GM19023 (cell line): ENCODE measurements at regions not wholly inside any gene's neighbourhood (a gene's known extent, or its start where the extent isn't known, plus 50 kb on each side); places are given as distances from the start of the nearest gene placed in this dataset.
"Not testable (repeated sequence)": the region's sequence is repeated elsewhere in the genome, so short reads cannot be mapped to it uniquely, and the experiment has no call there.

Source experiments
- ATAC-seq: cut with Tn5 transposase; IDR thresholded peaks from one replicate; pipeline ENCODE4 v1.9.1; 2021; ENCODE audit warnings: mild to moderate bottlenecking, moderate library complexity; ENCODE audit not compliant: unreplicated experiment

- ATAC-seq: no peak
Measured at GRCh38 chr7:25686493-25686892, 458.2 kb upstream of the NPVF start.

DNA sequence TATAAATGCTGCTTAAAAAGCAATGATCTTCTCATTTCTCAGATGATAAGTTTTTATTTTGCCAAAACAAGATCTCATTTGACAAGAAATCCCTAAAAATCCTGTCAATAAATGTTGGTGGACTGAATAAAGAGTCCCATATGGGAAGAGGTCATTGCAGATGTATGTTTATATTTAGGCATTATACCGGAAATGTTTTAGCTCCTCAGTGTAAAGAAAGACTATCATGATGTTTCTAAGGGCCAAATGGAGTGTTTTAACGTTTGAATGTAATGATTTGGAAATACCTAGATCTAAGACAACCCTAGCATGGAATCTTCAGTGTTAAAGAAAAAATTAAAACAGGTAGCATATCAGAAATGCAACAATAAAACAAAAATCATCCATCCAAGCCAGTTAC, 457.8 kb upstream of the NFE2L3 start:
- no peak for ATAC-seq

DNA sequence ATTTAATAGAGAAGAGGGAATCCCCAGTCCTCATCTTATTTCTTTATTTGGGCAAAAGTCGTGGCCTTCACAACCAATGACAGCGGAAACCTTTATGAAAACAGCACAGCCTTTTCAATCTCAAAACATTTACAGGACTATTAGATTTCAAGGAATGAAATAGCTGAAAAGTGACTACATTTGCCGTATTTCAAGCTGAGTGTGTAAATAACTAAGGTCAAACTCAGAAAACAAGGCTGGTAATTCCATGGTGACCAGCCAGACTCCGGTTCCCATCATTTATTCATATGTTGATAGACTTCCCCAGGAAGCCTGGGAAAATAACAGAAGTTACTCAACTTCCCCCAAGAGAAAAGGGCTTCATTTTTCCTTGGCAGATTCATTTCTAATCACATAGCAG, 457.3 kb upstream of the NFE2L3 start:
- no peak for ATAC-seq

DNA sequence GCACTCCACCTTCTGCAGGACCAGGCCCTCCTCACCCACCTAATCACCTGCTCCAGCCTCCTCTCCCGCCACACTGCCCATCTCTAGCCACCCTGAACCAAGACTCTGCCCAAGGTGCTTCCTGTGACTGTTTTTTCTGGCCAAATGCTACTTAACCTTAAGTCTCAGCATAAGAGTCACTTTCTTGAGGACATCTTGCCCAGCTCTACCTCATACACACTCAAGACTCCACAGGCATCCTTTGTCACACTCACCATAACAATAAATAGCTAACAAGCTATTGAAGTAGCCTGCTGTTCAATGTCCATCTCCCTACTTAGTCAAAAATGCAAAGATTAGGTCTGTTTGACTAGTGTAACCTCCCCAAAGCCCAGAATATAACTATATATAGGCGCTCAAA, 455.4 kb upstream of the NFE2L3 start:
- ATAC-seq: no peak

- ATAC-seq: no peak
Measured at GRCh38 chr7:25698451-25699113, 453.4 kb upstream of the NFE2L3 start.

DNA sequence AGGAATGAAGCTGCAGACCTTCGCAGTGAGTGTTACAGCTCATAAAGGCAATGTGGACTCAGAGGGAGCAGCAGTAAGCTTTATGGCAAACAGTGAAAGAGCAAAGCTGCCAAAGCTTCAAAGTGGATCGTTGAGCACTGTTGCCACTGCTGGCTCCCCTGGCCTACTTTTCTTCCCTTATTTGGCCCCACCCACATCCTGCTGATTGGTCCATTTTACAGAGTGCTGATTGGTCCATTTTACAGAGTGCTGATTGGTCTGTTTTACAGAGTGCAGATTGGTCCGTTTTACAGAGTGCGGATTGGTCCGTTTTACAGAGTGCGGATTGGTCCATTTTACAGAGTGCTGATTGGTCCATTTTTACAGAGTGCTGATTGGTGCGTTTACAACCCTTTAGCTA, 451.9 kb upstream of the NFE2L3 start:
- ATAC-seq: not testable (repeated sequence)

DNA sequence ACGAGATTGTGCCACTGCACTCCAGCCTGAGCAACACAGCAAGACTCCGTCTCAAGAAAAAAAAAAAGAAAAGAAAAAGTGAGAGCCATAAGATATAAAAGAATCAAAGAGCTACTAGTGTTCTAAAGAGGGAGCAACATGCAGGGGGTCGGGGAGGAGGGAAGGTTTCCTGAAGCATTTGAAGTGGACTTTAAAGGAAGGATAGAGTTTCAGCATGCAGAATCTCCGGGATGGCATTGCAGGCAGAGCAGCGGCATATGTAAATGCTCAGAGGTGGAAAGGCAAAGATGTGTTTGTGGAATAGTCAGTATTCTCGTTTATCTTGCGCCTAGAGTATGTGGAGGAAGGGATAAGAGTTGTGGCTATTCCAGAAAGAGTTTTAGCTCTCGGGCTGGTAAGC, 447.6 kb upstream of the NFE2L3 start:
- ATAC-seq: no peak

- no peak for ATAC-seq
Measured at GRCh38 chr7:25706764-25707163, 445.2 kb upstream of the NFE2L3 start.

GRCh38 chr7:25707768-25708620, 444.0 kb upstream of the NFE2L3 start:
- no peak for ATAC-seq

DNA sequence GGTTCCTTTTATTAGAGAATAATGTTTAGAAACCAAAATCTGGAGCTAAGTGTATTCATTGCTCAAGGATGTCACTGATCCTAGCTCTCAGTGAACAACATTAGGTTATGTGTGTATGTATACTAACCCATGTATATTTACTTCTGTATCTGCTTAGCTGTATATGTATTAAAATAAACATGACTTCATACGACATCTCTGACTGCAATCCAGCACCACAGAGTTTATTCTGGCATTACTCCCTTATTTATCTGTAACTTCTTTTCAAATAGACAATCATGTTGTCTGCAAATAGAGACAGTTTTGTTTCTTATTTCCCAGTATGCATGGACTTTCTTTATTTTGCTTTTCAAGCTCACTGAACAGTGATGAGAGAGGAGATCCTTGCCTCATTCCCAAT, 441.0 kb upstream of the NFE2L3 start:
- no peak for ATAC-seq

DNA sequence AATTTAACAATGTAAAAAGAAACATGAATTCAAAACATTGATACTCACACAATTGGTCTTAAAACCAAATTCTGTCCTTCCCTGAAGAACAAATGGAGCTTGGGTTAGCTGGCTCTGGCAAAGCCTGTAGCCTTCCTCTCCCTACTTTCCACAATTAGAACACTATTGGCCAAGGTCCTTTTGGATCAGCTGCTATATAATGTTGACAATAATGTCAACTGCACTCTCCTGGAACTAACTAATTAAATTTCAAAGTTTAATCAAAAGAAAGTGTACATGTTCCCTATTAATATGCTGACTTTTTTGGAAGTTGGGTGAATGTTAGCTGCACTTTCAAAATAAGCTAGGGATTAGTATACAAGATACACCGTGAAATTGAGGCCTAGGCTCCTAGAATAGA, 440.1 kb upstream of the NFE2L3 start:
- ATAC-seq: no peak

- no peak for ATAC-seq
Measured at GRCh38 chr7:25712500-25712899, 439.5 kb upstream of the NFE2L3 start.

DNA sequence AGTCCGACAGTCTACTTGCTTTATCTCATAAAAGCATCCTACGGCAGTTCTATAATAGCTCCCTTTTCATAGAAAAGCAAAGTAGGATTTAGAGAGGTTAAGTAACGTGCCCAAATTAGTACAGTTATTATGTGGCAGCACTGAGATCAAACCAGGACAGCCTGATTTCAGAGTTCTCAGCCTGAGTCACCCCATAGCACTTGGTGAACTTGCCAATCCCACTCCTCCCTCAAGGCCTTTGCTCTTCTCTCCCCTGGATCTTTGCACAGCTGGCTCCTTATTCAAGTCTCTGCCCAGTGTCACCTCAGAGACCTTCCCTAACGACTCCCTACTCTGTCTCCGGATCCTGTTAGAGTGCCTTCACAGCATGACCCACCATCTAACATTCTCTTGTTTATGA, 438.0 kb upstream of the NFE2L3 start:
- ATAC-seq: no peak

DNA sequence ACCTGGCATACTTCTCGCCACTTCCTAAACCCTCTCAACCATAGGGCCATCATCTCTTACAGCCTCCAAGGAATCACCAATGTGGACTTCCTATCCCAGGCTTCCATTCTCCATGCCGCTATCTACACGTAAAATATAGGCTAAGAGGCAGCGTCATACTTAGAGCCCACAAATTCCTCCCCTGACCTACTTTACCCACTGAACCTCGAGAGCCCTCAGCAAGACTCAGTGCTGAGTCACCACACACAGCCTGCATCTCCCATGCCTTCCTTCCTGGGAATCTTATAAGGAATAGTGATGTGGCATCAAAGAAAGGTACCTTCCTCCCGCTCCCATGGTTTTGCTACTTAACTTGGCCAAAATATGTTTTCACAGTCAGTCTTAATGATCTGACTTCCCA, 435.6 kb upstream of the NFE2L3 start:
- no peak for ATAC-seq

DNA sequence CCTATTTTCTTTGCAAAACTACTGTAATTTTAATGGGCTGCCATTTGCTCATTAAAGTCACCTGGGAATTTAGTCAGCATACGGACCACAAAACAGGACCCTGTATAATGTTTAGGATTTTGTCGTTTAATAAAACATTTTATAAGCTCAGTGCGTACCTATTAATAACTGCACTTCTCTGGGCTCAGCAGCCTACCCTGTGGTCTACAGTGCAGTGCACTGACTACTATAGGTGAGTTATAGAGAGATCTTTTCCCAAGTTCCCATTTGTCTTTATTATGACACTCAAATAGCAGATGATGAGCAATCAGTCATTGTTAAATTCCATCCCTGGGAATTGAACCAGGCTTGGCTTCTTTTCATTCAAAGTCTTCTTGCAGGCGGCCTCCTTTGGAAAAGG, 433.4 kb upstream of the NFE2L3 start:
- ATAC-seq: no peak

DNA sequence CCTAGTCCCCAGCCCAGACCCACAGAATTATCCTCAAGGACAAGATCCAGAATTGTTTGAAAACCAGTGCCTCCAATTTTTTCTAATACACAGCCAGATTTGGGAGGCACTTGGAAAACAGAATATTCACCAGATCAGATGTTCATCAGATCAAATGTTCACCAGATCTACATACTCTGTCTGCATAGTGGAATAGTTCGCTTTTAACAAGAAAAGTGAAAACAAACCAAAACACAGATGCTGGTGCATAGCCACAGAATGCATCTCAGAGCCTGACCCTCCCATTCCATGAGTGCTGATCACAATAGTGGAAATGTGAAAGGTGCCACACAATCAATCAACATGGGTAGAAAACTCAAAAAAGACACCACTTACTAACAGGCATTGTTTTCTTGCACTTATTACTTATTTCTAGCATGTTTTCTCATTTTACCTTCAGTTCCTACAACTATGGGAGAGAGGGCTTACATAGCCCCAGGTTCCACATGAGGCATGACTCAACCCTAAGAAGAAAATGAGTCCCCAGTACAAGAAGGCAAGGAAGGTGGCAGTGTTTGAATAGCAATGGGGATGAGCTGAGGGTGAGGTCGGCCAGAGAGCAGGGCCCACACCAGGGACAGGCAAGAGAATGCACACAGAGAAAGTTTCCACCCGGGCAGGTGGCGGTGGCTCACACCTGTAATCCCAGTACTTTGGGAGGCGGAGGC, 432.7 kb upstream of the NFE2L3 start:
- no peak for ATAC-seq

- no peak for ATAC-seq
Measured at GRCh38 chr7:25720427-25720826, 431.6 kb upstream of the NFE2L3 start.

DNA sequence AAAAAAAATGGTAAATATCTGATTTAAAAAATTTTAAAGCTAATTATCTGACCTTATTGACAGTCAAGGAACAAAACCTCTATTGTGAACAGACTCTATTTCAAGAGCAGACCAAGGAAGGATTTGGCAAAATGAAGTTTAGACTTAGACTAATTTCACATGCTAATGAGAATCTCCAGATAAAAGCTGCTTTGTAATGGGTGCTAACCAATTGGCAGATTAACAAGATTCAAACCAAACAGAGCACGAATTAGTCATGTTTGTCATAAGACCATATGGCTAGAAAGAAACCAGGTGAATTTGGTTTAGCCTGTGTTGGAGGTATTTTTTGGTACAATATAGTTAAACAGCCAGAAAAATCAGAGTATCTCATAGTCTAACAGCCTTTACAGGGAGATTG, 429.1 kb upstream of the NFE2L3 start:
- no peak for ATAC-seq

- no peak for ATAC-seq
Measured at GRCh38 chr7:25725451-25725850, 426.5 kb upstream of the NFE2L3 start.

DNA sequence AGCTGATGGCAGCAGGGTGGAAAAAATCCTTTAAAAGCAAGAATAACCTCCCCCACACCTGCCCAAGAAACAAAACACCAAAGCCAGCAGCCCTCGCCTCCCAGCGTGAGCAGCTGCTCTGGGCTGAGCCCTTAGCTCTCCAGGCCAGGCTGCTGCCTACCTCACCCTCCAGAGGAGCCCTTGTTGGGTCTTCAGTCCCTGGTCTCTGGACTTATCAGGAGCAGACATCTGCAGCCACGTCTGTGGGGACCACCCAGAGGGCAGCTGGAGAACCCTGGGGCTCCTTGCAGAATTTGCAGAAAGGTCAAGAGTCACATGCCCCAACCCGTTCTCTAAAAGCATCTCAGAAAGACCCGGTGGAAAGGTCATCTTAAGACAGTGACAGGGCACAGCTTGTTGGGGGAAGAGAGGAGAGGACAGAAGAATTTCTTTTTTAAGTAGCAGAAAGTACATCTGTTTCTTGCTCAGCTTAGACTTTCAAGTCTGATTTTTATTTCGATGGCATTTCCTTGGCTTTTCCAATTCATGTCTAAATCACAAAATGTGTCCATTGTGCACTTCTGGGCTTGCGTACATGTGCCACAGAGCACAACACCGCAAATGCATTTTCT, 425.7 kb upstream of the NFE2L3 start:
- no peak for ATAC-seq

DNA sequence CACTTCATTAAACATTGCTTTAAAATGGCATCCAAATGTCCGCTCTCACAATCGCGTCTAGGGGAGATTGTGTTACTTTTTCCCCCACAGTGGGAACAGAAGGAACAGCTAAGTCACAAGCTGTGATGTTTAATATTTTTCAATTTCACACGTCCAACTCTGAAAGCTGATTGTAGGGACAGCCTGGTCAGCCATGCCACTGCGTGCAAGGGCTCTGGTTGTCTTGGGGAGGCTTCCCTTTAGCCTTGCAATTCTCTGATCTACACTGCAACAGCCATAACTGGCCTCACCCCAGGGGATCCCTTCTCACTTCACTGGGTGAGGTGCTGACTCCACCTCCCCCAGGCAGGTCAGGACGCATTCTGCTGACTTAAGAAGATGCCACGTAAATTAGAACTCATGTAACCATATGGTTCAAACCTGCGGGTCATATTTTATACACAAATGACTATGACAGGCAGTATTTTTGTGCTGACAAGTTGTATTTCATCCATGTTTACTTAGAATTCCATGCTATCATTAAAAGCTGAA, 425.2 kb upstream of the NFE2L3 start:
- ATAC-seq: no peak
